H4 (cell line): ENCODE measurements at regions not wholly inside any gene's neighbourhood (a gene's known extent, or its start where the extent isn't known, plus 50 kb on each side); places are given as distances from the start of the nearest gene placed in this dataset.
"Not testable (repeated sequence)": the region's sequence is repeated elsewhere in the genome, so short reads cannot be mapped to it uniquely, and the experiment has no call there.

Experiments
- DNase-seq: peaks from one replicate; pipeline ENCODE4 v3.0.0-alpha.2; 2015; ENCODE audit warnings: low spot score

- DNase-seq, result no peak
These were observed 75.6 kb upstream of the SH3PXD2B start for GRCh38 chr5:172529896-172530295.

GRCh38 chr5:172528440-172528839 lies 74.1 kb upstream of the SH3PXD2B start:
- DNase-seq, result no peak

- DNase-seq, result no peak
These were observed 73.2 kb upstream of the SH3PXD2B start for GRCh38 chr5:172527559-172527958.

GRCh38 chr5:172525996-172526360 lies 71.7 kb upstream of the SH3PXD2B start:
- no peak for DNase-seq

- no peak for DNase-seq
These were observed 71.1 kb upstream of the SH3PXD2B start for GRCh38 chr5:172525307-172525995.

GRCh38 chr5:172524573-172525021 lies 70.3 kb upstream of the SH3PXD2B start:
- no peak for DNase-seq

GRCh38 chr5:172523146-172523745 lies 68.9 kb upstream of the SH3PXD2B start:
- no peak for DNase-seq

GRCh38 chr5:172521338-172521932 lies 67.1 kb upstream of the SH3PXD2B start:
- DNase-seq, result no peak

- no peak for DNase-seq
These were observed 57.6 kb upstream of the SH3PXD2B start for GRCh38 chr5:172511952-172512351.

GRCh38 chr5:172509405-172509781 lies 55.1 kb upstream of the SH3PXD2B start:
- DNase-seq, result no peak

- no peak for DNase-seq
These were observed 54.4 kb upstream of the SH3PXD2B start for GRCh38 chr5:172508471-172509404.

GRCh38 chr5:172507485-172507884 lies 53.2 kb upstream of the SH3PXD2B start:
- DNase-seq, result not testable (repeated sequence)

GRCh38 chr5:172506921-172507320 lies 52.6 kb upstream of the SH3PXD2B start:
- no peak for DNase-seq

- DNase-seq, result no peak
These were observed 51.9 kb upstream of the SH3PXD2B start for GRCh38 chr5:172506251-172506650.

GRCh38 chr5:172505845-172506244 lies 51.5 kb upstream of the SH3PXD2B start:
- no peak for DNase-seq

- DNase-seq, result no peak
These were observed 51.1 kb upstream of the SH3PXD2B start for GRCh38 chr5:172505403-172505759.

- no peak for DNase-seq
These were observed 50.5 kb upstream of the SH3PXD2B start for GRCh38 chr5:172504701-172505402.

- DNase-seq, result no peak
These were observed 49.8 kb upstream of the SH3PXD2B start for GRCh38 chr5:172503925-172504700.
